ENCODE measurements at regions not wholly inside any gene's neighbourhood (a gene's known extent, or its start where the extent isn't known, plus 50 kb on each side); places are given as distances from the start of the nearest gene placed in this dataset.

GRCh38 chr3:145118303-145118702 lies 1042.7 kb downstream of the PLOD2 start:
- no peak for DNase-seq

- no peak for DNase-seq
Measured at GRCh38 chr3:145124900-145125678, 1035.9 kb downstream of the PLOD2 start.

DNA sequence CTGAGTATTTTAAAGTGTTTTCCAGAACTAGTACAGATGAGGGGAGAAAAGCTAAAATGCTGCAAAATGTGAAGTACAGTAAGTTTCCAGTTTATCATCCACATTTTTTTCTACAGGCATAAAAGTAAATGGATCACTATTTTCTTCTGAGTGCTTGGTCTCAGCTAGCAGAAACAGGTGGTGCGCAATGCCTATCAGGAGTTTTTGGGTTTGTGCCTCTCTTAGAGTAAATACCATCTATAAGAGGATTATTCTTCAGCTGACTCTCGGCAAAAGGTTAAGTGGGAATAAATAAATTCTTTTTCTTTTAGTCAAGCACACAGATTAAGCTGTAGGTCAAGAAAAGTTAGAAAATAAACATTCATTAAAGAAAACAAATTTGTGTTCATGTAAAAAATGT lies 1027.7 kb downstream of the PLOD2 start:
- no peak for DNase-seq

GRCh38 chr3:145134738-145135137 lies 1026.2 kb downstream of the PLOD2 start:
- DNase-seq, result no peak

DNA sequence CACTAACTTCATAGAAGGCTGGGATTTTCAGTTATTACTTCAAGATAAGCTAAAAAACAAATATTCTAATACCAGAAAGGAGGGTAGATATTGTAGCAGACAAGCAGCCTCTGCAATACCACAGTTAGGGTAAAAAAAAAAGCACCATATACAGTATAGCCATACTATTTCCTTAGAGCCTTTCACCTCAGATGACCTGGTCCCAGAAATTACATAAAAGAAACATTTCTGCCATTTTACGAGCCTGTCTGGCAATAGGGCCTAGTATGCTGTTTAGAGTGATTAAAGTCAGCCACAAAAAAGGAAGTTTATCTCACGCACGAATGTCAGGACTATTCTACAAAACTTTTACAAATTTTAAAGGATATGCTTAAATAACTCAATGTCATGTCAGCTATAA lies 1016.6 kb downstream of the PLOD2 start:
- DNase-seq, result peak; percentile 47

GRCh38 chr3:145145461-145145860 lies 1015.5 kb downstream of the PLOD2 start:
- no peak for DNase-seq

GRCh38 chr3:145159640-145160039 lies 1001.3 kb downstream of the PLOD2 start:
- DNase-seq, result no peak

- no peak for DNase-seq
Measured at GRCh38 chr3:145170121-145170520, 990.9 kb downstream of the PLOD2 start.

DNA sequence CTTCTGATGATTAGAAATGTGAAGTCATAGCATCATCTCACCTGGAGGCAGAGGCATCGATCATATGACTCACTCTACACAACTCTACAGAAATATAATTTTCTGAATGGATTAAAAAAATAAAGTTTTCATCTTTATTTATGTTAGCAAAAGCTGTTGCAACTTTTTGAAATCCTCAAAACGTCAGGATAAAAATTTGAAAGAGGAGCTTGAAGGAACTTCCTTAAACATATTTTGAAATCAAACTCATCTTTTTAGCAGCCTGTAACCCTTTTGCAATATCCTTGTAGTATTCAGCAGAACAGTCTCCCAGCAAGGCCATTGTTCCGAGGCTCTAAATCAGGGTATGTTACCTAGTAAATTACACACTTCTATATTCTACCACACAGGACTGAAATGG lies 985.4 kb downstream of the PLOD2 start:
- no peak for DNase-seq

GRCh38 chr3:145176907-145177306 lies 984.1 kb downstream of the PLOD2 start:
- no peak for DNase-seq

DNA sequence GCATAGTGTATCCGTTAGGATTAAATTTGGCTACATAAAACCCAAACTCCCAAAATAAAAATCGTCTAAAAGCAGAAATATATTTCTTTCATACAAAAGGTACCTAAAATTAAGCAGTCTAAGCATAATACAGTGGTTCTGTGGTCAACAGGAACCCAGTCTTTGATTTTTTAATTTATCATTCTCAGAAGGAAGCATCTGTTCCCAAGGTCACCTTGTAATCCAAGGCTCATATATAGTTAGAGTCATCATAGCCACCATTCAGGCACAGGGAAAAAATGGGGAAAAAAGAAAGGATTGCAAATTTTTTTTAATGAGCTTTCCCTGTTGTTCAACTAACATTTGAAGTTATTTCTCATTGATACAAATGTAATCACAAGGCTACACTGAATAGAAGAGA lies 983.2 kb downstream of the PLOD2 start:
- no peak for DNase-seq

DNA sequence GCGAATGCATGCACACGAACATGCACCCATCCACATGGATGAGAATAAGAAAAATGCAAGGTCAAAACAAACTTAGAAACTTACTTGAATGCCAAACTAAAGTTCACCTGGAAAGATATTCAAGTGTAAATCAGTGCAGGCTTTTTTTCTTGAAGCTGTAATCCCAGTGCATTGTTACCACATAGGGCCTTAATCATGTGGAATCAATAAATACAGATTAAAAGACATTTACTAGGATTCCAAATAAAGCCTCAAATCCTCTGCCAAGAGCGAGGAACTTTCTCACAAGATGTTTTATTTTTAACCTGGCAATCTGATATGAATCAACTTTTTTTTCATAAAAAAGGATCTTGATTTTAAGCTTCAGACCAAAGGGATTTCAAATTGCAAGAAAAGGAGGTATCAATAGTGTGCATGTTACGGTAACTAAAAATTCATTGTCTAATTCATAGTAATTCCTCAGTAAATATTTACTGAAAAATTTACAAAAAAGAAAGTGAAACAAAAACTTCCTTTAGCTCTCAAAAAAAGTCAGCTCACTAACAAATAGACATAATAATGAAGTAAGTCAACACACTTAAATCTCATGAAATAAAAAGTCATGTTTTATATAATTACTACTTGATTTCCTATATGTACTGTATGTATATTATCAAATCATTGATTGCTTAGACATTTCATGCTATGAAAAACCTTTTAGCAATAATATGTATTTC lies 978.6 kb downstream of the PLOD2 start:
- DNase-seq, result no peak

DNA sequence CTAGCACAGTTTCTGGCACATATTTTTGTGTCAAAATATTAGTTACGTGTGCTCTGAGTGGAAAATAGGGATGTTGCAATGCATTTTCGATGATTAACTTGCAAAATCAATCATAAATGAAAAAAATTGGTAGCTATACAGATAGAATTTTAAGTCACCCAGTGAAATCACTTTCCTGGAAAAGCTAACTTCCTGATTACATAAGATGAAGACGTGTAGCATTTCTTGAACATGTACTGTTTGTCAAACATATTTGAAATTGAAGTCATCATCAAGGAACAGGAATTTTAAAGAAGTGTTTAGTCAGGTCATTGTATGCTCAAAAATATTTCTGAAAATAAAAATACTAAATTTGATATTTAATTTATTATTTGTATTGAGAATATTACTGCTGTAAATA lies 977.7 kb downstream of the PLOD2 start:
- no peak for DNase-seq

DNA sequence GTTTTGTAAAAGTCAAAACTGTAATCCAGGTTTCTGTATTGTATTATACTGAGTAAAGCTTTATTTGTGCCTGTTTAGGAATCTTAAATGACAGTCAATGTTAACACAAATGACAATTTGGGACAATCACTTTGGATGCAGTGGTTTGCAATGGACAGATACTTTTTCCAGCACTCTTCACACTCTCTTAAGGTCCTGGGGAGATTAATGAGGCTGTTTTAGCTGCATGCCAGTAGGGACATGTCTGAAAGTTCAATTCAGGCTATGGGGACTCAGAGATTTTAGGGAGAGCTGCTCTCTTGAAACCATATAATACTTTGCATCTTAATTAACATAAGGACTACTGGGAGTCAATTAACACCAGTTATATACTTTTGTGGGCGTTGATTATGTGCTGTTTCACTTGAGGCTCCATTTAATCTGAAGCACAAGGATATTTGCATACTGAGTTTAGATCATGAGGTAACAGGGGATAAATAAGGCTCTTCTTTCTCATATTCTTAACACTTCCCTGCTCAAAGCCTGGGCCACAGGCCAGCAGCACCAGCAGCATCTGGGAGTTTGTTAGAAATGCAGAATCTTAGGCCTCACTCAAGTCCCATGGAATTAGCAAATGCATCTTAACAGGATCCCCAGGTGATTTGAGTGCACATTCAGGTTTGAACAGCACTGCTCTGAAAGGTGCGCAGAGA lies 972.8 kb downstream of the PLOD2 start:
- DNase-seq, result no peak

DNA sequence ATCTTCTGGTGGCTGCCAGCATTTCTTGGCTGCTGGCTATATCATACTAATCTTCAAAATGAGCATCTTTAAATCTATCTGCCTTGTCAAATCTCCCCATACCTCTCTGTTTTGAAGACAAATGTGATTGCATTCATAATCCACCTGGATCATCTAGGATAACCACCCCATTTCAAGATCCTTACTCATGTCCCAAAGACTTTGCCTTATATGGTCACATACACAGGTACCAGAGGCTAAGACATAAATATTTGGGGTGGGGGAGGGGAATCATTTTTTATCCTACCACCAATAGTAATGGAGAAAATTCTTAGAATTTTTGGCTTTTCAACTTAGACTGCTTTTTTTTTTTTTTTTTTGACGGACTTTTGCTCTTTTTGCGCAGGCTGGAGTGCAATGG lies 970.8 kb downstream of the PLOD2 start:
- no peak for DNase-seq

GRCh38 chr3:145190761-145191160 lies 970.2 kb downstream of the PLOD2 start:
- no peak for DNase-seq

GRCh38 chr3:145191543-145191942 lies 969.4 kb downstream of the PLOD2 start:
- DNase-seq, result no peak

- no peak for DNase-seq
Measured at GRCh38 chr3:145197051-145197820, 963.7 kb downstream of the PLOD2 start.

DNA sequence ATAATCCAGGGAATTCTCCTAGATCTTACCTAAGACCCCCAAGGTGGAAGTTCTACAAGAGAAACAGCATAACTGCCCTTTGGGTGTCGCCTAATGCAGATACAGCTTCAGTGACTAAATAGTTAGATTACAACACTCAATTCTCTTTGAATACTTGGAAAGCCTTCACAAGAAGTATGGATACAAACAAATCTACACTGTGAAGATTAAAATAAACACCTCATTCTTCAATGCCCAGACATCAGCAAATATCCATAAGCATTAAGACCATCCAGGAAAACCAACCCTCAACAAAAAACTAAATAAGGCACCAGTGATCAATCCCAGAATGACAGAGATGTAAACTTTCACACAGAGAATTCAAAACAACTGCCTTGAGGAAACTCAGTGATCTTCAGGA lies 963.2 kb downstream of the PLOD2 start:
- no peak for DNase-seq

DNA sequence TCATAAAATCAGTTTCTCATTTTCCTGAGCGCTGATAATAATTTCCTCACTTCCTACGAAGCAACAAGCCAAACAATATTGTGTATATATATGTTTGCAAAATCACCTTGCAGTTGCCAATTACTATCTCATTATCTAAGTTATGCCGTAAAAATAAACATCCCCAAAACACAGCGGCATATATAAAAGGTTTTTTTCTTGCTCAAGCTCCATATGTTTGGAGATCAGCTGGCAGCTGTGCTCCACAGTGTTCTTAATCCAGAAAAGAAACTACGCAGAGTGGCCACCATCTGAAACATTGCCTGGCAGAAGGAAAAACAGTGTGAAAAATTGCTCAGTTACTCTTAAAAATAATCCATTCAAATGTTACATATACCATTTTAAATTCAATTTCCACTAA lies 951.4 kb downstream of the PLOD2 start:
- DNase-seq, result no peak

DNA sequence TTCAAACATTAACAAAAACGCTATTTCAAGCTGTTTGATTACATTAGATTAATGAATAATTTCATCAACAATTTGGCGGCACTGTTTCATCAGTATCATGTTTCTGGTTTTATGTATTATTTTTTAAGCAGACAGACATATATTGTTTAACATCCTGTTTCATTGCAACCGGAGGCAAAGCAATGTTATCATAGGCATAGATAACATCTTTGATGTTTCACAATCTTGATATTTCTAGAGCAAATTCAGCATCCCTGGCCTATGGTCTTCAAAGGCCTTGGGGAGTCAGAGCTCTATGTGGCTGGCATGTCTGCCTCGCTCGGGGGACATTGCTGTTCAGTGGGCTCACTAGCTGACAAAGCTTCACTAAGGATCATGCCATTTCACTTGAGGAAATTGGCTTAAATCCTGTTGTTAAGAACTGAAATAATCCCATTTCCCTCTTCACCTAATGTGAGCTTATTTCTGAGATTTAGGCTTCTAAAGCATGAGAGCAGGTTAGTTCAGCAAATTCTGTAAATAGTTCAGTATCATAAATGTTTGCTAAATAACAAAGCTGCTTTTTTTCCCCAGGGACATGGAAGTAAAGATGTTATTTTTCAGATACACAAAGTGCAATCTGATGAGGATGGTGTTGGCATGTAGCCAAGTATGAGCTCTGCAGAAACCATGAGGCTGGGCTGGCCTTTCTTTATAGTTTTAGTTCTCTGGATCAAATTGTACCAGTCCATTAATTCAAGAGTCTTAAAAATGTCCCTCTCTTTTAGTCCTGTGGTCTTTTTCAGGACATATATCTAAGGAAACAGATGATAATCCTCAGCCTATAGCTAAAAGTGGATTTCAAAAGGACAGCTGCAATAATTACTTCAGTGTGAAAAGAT lies 941.4 kb downstream of the PLOD2 start:
- DNase-seq, result peak; percentile 1

DNA sequence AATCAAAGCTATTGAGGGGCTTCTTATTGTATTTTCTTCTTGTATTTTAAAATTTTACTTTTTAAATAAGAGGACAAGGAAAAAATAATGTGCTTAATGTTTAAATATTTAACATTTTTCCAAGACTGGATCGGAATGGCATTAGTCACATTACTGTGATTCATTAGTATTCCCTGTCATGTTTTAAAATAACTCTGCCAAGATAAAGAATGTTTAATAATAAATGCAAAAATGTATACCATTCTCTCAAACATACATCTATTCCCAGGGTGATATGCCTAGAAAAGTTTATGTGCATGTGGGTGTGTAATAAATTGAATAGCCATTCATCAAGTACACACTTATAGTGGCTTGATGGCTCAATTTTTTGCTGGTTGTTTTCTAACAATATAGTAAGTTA lies 936.1 kb downstream of the PLOD2 start:
- no peak for DNase-seq

Measured in GF-D8 (cell line).